Activated CD4-positive, alpha-beta T cell treated with anti-CD3 and anti-CD28 coated beads, Interleukin-2, Interleukin-4, amounts not matched to agents 100 ng/mL and 50 ng/mL, durations not matched to agents 16 hours and 8 hours (primary cell): ENCODE measurements at regions not wholly inside any gene's neighbourhood (a gene's known extent, or its start where the extent isn't known, plus 50 kb on each side); places are given as distances from the start of the nearest gene placed in this dataset.

ENCODE experiments used
- DNase-seq: peaks from one replicate; pipeline ENCODE4 v3.0.0-alpha.2; 2020; ENCODE audit warnings: low spot score

GRCh38 chr1:238552271-238552670 is 661.5 kb upstream of the ZP4 start:
- DNase-seq: no peak

DNA sequence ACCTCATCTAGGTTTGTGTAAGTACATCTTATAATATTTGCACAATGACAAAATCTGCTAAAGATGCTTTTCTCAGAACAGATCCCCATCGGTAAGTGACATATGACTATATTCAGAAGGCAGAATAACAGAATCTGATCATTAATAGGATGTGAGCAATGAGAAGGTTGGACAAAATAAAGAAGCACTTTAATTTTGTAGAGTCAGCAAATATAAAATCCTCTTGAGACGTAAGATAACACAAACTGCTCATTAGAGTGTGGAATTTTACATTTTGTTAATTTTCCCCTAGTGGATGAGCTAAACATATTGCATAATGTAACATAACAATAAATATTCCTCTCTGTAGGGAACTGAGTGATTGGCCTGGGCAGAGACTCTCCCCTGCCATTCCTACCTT is 658.4 kb upstream of the ZP4 start:
- no peak for DNase-seq

GRCh38 chr1:238546118-238546517 is 655.4 kb upstream of the ZP4 start:
- no peak for DNase-seq

DNA sequence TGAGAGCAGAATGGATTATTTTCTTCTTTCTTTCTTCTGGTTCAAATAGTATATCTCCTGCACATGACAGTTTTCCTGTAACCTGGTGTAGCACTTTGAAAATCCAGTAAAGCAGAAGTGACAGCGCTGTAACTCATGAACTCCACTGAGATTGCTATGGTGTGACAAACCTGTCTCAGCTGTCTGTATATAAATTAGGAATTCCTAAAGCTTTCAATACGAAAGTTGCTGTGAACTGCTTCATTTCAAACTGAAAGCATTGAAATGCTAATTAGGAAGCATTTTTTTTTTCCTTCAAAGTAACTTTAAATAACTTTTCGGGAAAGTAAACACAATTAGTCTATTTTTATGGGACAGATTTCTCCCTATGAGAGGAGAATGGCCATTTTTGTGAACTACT is 646.9 kb upstream of the ZP4 start:
- DNase-seq: no peak

- no peak for DNase-seq
Measured at GRCh38 chr1:238530209-238530851, 639.6 kb upstream of the ZP4 start.

- DNase-seq: no peak
Measured at GRCh38 chr1:238517711-238518110, 627.0 kb upstream of the ZP4 start.

- no peak for DNase-seq
Measured at GRCh38 chr1:238501290-238501689, 610.6 kb upstream of the ZP4 start.

GRCh38 chr1:238499021-238499420 is 608.3 kb upstream of the ZP4 start:
- DNase-seq: no peak

DNA sequence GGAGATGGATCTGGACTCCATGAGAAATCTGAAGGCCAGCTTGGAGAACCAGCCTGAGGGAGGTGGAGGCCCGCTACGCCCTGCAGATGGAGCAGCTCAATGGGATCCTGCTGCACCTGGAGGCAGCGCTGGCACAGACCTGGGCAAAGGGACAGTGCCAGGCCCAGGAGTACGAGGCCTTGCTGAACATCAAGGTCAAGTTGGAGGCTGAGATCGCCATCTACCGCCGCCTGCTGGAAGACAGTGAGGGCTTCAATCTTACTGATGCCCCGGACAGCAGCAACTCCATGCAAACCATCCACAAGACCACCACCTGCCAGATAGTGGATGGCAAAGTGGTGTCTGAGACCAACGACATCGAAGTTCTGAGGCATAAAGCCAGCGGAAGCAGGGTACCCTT is 601.5 kb upstream of the ZP4 start:
- no peak for DNase-seq

GRCh38 chr1:238491265-238491664 is 600.5 kb upstream of the ZP4 start:
- DNase-seq: no peak

- DNase-seq: no peak
Measured at GRCh38 chr1:238489006-238489405, 598.3 kb upstream of the ZP4 start.

DNA sequence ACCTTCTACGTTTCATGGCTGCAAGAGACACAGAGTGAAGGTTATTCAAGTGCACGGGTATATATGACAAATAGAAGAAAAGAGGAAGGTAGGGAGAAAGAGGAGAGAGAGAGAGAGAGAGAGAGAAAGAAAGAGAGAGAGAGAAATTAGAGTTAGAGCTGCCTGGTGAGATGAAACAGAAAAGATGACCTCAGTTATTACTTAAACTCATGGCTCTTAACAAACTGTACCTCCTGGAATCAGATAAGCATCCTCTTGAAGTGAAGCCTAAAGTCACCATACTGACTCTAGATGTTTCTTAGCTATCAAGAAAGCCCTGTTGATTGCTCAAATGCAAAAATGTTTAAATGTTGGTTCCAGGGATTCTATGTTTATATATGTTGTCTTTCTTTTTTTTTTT is 597.7 kb upstream of the ZP4 start:
- no peak for DNase-seq

- no peak for DNase-seq
Measured at GRCh38 chr1:238487931-238488330, 597.2 kb upstream of the ZP4 start.

DNA sequence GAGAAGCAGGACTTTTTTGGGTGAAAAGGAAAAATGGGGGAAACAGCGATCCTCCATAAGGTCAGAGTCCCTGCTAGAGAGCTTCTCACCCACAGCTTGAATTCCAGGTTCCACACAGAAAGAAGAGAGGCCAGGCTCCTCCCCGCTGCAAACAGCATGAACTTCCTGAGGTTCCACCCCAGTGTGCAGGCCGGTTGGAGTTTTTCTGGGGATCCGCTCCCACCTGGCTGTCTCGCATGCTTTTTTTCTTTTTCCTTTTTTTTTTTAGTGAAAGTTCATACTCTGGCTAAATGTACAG is 595.1 kb upstream of the ZP4 start:
- DNase-seq: no peak

DNA sequence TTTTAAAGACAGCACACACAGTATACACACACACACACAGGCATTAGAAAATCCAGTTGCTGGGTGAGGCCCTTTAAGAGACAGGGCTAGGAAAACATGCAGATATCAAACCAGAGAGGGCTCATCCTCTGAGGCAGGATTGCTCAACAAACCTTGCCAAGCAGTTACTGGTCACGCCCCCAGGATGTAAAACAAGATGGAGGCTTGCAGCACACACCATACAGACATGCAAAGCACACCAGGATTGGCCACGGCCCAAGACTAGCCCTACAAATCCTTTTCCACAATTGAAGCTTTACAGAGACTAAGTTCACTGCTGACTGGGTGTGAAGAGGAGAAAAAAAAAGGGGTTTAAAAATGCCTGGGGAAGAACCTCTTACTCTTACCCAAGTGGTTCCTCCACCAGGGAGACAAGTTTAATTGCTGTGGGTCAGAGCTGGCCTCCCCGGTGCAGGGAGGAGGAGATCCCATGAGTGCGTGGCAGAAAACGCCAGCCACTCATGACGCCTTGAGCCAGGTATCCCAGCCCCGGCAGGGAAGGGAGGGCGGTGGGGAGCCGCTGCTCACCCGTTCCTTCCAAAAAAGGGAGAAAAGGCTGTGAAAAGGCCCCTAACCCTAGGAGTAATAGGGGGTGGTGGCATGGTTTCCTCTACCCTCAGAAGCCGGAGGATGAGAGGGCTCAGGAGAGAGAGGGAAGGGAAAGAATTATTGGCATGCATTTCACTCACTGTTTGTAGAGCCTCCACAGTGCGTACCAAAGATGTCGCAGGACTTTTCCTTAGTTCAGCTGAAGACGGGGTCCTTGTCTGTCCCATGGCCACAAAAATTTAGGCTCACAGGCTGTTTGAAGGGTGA is 594.6 kb upstream of the ZP4 start:
- no peak for DNase-seq

DNA sequence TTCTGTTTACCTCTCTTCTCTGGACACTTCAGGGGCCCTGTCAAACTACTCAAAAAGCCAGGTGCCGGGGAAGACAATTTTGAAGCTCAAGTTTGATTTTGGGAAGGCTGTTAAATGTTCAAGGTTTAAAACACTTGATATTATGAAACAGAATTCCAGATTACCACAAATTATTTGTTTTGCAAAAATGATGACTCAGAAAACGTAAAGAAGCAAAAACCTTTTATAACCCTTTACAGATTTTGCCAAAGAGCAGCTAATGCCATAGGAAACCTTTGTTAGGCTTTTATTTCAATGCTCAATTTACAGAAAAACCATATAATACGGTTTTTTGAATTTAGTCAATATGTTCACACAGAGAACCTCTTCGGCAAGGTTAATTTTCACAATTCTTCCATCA is 593.4 kb upstream of the ZP4 start:
- DNase-seq: no peak

- no peak for DNase-seq
Measured at GRCh38 chr1:238476841-238477240, 586.1 kb upstream of the ZP4 start.

DNA sequence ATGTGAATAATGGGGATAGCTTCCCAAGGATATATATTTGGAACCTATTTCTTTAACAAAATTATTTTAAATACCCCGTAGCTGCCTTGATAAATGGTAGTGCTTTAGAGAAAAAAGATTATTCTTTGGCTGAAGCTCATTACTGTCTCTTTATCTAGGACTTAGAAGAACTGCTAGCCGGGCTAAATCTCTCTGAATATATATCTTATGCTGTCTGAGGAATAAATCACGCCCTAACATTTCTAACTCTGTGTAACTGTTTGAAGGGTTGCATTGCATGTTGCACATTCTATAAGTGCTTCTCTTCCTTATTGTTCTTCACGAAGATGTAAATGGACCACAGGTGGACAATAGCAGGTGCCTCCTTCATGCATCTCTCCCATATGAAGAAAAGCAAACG is 585.0 kb upstream of the ZP4 start:
- no peak for DNase-seq

DNA sequence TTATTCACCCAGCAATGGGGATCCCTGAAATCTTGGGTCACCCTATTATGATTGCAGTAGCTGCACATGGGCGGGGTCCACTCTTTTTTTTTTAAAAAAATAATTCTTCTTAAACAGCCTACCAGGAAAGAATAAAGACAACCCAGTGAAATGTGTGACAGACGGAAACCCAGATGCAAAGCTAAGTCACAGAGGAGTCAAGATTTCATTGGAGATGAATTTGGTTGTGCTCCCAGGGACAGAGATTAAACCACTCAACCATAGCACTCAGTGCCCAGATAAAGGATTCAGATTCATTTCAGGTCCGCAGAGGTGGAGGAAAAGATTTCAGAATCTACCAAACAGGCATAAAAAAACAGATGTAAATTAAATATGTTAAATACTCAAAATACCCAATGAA is 583.5 kb upstream of the ZP4 start:
- no peak for DNase-seq

GRCh38 chr1:238469146-238469631 is 578.5 kb upstream of the ZP4 start:
- DNase-seq: no peak

- DNase-seq: no peak
Measured at GRCh38 chr1:238468068-238468467, 577.3 kb upstream of the ZP4 start.

DNA sequence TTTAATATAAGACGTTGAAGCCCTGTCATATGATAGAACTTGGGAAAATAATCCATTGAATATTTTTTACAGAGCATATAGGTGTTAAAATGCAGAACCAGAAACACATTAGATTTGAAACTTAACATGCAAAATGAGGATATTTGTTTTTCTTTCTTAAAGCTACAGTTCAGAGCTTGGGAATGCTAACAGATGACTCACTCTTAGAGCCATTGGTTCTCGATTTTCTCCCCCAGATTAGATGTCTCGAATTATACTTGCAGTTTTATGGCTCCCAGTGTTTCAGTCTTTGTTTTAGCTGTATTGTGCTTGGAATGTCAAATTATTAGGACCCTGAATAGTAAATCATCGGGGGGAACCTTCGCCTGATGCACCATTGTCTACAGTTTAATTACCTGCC is 575.7 kb upstream of the ZP4 start:
- no peak for DNase-seq

DNA sequence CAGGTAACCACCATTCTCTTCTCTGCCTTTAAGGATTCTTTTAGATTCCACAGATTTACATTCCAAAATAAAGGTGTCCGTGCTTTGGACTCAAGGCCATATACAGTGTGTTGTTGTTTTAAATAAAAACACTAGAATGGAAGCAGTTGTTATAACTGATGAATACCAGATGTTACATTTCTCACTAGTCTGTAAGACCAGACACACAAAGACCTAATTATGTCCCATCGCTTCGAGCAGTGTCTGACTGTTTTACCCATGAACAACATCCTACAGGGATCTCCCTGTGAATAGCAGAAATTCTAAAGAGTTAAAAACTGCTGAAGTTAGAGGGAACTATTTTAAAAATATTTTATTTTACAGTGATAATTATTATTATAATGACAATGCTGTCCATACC is 574.7 kb upstream of the ZP4 start:
- DNase-seq: no peak

- no peak for DNase-seq
Measured at GRCh38 chr1:238458899-238459298, 568.2 kb upstream of the ZP4 start.
